Mucosa of descending colon (tissue), 3 donors: ENCODE measurements at regions not wholly inside any gene's neighbourhood (a gene's known extent, or its start where the extent isn't known, plus 50 kb on each side); places are given as distances from the start of the nearest gene placed in this dataset.

ENCODE experiments used
- ATAC-seq: fragments of 200-7000 bp; cut with Tn5 transposase; one replicate; pipeline ENCODE4 v1.9.1; 2020; ENCODE audit warnings: mild to moderate bottlenecking, moderate library complexity
- DNase-seq, 3 donors: peaks; one replicate each; pipeline ENCODE4 v3.0.0-alpha.2; 2020
- H3K36me3 ChIP-seq: fragments of 200-600 bp; one replicate; pipeline ENCODE4 v1.8.0; 2021; ENCODE audit warnings: low read depth, mild to moderate bottlenecking
- H3K4me1 ChIP-seq: fragments of 200-600 bp; one replicate; pipeline ENCODE4 v1.8.0; 2021; ENCODE audit warnings: low read depth, mild to moderate bottlenecking
- H3K4me3 ChIP-seq: fragments of 200-600 bp; one replicate; pipeline ENCODE4 v1.8.0; 2021; ENCODE audit warnings: mild to moderate bottlenecking
- H3K9me3 ChIP-seq: fragments of 200-600 bp; one replicate; pipeline ENCODE4 v1.8.0; 2021; ENCODE audit warnings: mild to moderate bottlenecking
- intact Hi-C, 2 donors: fragments of 100-400 bp; cut with DNase I in 1 of 2; cut with micrococcal nuclease in 1 of 2; formaldehyde crosslinking; loops; one replicate each; pipeline versions ENCODE4 v1.11.0 to v1.11.1; 2022; cut with DNase I, micrococcal nuclease
- TF ChIP-seq, protein P1 (sequence below): fragments of 200-600 bp; IDR thresholded peaks from one replicate; pipeline ENCODE4 v1.8.0; 2022; ENCODE audit warnings: antibody characterized with exemption, mild to moderate bottlenecking
- donor health status: DM: no; HTN: no; CAD: no; lungs with moderate emphysema.
- donor health status: DM: no; HTN: no; CAD: no.
- donor health status: DM: no; HTN: yes; CAD: no.

DNA sequence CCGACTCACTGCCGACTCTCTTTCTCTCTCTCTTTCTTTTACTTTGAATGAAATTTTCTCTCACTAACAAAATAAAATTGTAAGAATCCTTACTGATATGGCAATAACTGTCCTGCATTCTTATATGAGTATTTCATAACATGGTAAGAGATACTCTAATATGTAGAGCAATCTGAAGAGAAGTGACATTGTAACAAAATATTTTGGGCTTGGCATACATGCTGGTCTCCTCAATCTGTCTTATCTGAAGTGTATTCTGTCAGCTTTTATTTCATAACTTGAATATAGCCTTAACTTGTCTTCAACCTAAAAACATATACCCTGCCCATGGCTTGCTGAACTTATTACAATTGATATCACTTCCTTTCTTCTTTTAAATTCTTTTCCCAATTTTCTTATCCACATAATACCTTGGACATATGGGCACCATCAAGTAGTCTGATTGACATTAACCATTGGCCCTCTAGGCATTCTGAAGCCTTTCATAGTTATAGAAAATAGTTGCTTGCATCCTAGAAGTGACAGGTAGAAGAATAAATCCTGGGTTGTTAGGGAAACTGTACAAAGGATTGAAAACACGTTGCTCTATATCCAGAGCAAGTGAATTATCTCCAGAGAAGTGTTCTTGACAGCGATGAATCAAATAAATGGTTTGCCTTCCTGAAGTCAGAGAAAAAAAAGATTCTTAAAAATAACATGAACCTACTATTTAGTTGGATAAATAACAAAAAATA lies 537.6 kb upstream of the TYRP1 start:
- H3K9me3 ChIP-seq: peaks cover 12% of the 10 kb centered on the region
- TF ChIP-seq, protein P1, sequence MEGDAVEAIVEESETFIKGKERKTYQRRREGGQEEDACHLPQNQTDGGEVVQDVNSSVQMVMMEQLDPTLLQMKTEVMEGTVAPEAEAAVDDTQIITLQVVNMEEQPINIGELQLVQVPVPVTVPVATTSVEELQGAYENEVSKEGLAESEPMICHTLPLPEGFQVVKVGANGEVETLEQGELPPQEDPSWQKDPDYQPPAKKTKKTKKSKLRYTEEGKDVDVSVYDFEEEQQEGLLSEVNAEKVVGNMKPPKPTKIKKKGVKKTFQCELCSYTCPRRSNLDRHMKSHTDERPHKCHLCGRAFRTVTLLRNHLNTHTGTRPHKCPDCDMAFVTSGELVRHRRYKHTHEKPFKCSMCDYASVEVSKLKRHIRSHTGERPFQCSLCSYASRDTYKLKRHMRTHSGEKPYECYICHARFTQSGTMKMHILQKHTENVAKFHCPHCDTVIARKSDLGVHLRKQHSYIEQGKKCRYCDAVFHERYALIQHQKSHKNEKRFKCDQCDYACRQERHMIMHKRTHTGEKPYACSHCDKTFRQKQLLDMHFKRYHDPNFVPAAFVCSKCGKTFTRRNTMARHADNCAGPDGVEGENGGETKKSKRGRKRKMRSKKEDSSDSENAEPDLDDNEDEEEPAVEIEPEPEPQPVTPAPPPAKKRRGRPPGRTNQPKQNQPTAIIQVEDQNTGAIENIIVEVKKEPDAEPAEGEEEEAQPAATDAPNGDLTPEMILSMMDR: no peak
- no peaks in the 10 kb centered on the region for H3K36me3 ChIP-seq
- ATAC-seq (no peak), DNase-seq (no peak)
- intact Hi-C loops: no loop called here
- H3K4me3 ChIP-seq: no peak overlapping the region
- H3K4me1 ChIP-seq: no peaks in the 10 kb centered on the region

- TF ChIP-seq, protein P1: no peak
- Histone ChIP-seq H3K36me3 (no peaks in the 10 kb centered on the region), H3K4me3 (no peak overlapping the region), H3K4me1 (no peaks in the 10 kb centered on the region), H3K9me3 (no peaks in the 10 kb centered on the region)
- no peak for DNase-seq
- intact Hi-C loops: no loop called here
- ATAC-seq: no peak
Observed at GRCh38 chr9:12162181-12162815, 530.9 kb upstream of the TYRP1 start.

GRCh38 chr9:12163723-12164458 lies 529.3 kb upstream of the TYRP1 start:
- TF ChIP-seq, protein P1: no peak
- intact Hi-C loops: no loop called here
- H3K4me1 ChIP-seq: no peaks in the 10 kb centered on the region
- H3K4me3 ChIP-seq: no peak overlapping the region
- DNase-seq (no peak), ATAC-seq (no peak)
- no peaks in the 10 kb centered on the region for H3K36me3 ChIP-seq
- peaks cover 1% of the 10 kb centered on the region for H3K9me3 ChIP-seq

GRCh38 chr9:12166518-12166917 lies 526.7 kb upstream of the TYRP1 start:
- no peak overlapping the region for H3K4me3 ChIP-seq
- no peak for DNase-seq
- no peak for ATAC-seq
- no peaks in the 10 kb centered on the region for H3K4me1 ChIP-seq
- TF ChIP-seq, protein P1: no peak
- peaks cover 1% of the 10 kb centered on the region for H3K9me3 ChIP-seq
- no peaks in the 10 kb centered on the region for H3K36me3 ChIP-seq
- intact Hi-C loops: no loop called here

DNA sequence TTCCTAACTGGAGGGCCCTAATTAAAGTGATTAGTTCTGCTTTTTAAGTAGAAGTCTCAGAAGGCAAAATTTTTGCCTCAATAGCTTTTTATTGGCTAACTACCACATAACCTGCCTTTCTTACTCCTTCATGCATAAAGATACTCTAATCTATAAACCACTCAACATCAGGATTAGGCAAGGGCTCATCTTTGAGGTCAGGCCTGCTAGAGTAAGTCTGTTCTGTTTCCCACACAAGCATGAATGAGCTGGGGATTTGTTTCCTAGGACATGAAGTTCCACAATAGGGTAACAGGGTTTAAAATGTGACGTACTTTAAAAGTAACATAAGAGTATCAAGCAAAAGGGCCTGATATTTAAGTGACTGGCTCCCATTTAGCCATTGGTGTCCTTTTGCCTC lies 522.7 kb upstream of the TYRP1 start:
- H3K36me3 ChIP-seq: no peaks in the 10 kb centered on the region
- no peak for DNase-seq
- H3K4me3 ChIP-seq: no peak overlapping the region
- intact Hi-C loops: no loop called here
- no peaks in the 10 kb centered on the region for H3K4me1 ChIP-seq
- TF ChIP-seq, protein P1: no peak
- no peak for ATAC-seq
- H3K9me3 ChIP-seq: peaks cover 8% of the 10 kb centered on the region
